ENCODE measurements at regions not wholly inside any gene's neighbourhood (a gene's known extent, or its start where the extent isn't known, plus 50 kb on each side); places are given as distances from the start of the nearest gene placed in this dataset.

DNA sequence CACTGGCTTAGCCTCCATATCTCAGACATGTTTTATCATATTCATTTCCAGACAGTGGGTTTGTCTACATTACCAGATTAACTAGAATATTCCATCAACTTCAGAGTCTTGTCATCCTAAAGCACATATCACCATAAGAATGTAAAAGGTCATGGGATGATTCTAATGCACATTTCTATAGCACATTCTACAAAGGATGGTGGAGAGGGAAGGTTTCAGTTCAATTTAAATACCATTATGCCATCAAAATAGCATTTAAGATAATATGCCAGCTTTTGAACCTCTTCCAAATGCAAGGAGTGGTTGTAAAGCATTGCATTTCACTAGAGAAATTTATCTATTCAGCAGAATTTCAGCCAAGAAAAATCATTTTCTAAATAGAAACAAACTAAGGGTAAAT is 970.5 kb downstream of the TTLL7 start:
- no peak for DNase-seq (ENCODE audit: low read depth)

GRCh38 chr1:83027511-83027910 is 971.4 kb downstream of the TTLL7 start:
- no peak for DNase-seq (ENCODE audit: low read depth)

- no peak for DNase-seq (ENCODE audit: low read depth)
These were observed 972.2 kb downstream of the TTLL7 start for GRCh38 chr1:83026745-83027144.

DNA sequence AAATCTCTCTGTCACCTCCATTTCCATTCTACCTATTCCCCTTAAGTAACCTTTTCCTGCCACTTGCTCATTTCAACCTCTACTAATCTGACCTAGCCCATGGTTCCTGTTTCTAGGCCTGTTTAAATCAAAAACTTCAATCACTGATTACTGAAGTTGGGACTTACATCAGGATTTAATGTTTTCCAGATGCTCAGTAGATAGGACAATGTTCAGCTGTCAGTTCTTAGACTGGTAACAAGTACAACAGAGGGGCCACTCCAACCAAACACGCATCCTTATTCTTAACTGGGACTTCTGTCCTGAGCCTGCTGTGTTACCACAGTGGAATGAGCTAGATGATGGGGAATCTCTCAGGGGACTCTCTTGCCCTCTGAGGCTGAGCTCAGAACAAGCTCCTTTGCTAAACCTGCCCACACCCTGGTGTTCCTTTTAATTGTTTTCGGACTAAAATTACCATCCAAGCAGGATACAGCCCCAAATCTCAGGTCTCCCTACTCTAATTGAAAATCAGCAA is 974.6 kb downstream of the TTLL7 start:
- no peak for DNase-seq (ENCODE audit: low read depth)

GRCh38 chr1:83023212-83023611 is 975.7 kb downstream of the TTLL7 start:
- DNase-seq (ENCODE audit: low read depth) = no peak

- no peak for DNase-seq (ENCODE audit: low read depth)
These were observed 976.7 kb downstream of the TTLL7 start for GRCh38 chr1:83022206-83022605.

- no peak for DNase-seq (ENCODE audit: low read depth)
These were observed 981.2 kb downstream of the TTLL7 start for GRCh38 chr1:83017701-83018100.

DNA sequence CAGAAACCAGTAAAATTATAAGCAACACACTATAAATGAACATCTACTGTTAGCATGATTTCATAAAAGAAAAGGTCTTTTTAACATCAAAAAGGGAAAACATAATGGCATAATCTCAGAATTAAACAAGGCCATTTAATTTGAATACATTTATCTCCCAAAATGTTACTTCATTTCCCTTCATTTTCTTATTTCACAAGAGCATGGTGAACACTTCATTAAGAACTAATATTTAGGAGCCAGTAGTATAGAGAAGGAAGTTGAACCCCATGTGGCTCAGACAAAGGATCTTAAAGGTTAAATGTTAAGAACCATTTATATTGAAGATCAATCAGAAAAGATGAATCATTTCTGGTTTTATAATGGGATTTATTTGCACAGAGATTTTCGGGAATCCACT is 981.7 kb downstream of the TTLL7 start:
- no peak for DNase-seq (ENCODE audit: low read depth)

- no peak for DNase-seq (ENCODE audit: low read depth)
These were observed 982.5 kb downstream of the TTLL7 start for GRCh38 chr1:83016354-83016849.

DNA sequence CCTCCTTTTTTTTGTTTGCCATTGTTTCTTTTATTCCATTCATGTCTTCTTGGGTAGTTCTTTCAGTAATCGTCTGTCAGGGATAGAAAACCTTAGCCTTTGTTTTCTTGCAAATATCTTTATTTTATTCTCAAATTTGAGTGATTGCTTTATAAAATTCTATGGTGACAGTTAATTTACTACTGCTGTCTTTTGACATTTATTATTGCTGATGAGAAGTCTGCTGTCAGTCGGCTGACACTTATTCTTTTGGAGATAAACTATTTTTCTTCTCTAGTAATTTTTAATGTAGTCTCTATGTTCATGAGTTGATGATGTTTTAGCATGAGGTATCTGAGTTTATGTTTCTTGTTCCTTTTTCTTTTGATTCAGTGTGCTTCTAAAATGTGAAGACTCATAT is 983.8 kb downstream of the TTLL7 start:
- DNase-seq (ENCODE audit: low read depth) = no peak

DNA sequence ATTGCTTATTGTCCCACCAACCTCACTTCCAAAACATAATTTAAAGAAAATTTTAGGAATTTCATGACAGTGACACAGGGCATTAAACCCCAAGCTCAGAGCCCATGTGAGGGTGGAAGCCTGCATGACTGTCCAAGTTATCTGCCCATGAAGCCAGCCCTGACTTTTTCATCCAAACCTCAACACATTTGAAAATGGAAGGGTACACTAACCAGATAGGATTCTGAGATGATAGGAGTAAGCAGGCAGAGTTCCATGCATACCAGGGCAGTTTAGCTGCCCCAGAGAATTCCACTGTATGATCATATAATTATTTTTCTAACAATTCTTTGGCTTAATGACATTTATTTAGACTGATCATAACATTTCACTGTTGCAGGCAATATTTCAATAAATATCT is 986.0 kb downstream of the TTLL7 start:
- DNase-seq (ENCODE audit: low read depth) = no peak

DNA sequence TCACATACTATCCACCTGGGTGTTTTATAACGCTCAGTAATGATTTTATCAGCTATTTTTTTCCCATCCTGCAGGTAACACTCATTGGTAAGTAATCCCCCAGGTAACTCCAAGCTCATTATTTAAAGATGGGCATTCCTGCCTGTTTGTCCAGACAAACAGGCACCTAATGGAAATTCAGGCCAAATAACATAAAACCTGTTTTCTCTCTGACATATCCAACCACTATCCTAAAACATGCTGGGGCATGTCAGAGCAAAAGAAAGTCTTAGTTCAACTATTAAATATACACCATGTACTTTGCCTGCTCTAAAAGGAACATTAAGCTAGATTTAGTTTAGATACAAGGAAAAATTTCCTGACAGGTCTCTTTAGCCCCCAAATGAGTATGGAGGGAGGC is 987.7 kb downstream of the TTLL7 start:
- no peak for DNase-seq (ENCODE audit: low read depth)

DNA sequence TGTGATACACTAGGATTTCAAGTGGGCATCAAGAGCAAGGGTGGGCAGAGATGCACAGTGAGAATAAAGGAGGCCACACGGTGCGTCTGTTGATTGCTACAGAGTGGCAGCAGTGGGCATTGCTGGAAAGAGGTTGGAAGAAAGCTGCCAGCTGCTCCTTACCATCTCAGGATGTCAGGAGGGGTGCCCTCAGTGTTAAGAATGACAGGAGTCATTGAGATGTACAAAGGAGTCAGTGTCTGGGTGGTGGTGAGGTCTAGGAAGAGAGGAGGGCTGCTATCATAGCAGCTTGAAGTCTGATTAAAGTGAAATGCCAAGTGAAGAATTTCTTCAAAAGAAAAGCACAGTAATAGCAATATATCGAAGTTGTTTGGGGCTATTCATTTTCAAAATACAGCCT is 992.7 kb downstream of the TTLL7 start:
- no peak for DNase-seq (ENCODE audit: low read depth)

- DNase-seq (ENCODE audit: low read depth) = no peak
These were observed 998.6 kb downstream of the TTLL7 start for GRCh38 chr1:83000286-83000685.

DNA sequence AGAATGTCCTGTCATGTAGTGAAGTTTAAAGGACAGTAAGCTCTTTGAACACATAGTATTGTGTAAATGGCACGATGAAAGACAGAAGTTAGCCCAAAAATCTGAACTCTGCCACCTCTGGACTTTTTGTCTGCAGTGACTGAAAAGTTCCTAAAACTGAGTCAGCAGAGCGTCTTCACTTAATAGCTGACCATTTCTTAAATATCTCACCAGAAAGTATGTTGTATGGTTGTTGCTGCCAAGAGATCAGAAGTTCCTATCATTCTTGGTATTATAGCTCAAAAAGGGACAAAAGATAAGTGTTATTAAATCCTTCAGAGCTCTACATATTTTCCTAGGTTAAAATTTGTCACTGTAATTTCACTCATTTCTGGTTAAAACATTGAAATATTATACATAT is 1003.0 kb downstream of the TTLL7 start:
- DNase-seq (ENCODE audit: low read depth) = no peak

- DNase-seq (ENCODE audit: low read depth) = no peak
These were observed 1004.2 kb downstream of the TTLL7 start for GRCh38 chr1:82994616-82995263.

- DNase-seq (ENCODE audit: low read depth) = no peak
These were observed 1007.4 kb downstream of the TTLL7 start for GRCh38 chr1:82991569-82991968.

DNA sequence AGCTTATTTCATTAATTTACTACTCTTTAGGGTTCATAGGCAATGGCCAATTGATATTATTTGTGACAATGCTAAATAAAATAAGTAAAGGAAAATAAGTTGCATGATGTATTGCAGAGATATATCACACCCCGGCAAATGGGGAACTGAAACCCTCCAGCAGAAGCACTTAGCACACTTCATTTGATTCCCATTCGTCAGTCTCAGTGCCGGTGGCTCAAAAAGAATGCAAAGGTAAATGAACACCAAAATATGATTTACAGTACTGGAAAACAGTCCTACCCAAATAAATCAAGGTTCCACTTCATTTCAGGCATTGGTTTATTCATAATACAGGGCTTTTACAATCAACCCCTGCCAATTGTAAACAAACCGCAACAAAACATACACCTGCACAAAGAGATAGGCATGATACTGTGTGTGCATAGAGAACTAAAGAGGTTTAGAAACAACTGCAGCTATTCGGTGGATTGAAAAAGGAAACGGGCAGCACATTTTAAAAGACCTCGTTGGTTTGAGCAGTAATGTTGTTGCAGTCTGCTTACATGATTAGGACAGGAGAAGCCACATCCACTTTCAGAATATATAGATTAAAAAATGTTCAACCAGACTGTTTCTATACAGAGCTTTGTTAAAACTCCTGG is 1019.2 kb downstream of the TTLL7 start:
- no peak for DNase-seq (ENCODE audit: low read depth)

- DNase-seq (ENCODE audit: low read depth) = no peak
These were observed 1020.2 kb downstream of the TTLL7 start for GRCh38 chr1:82978461-82979324.

DNA sequence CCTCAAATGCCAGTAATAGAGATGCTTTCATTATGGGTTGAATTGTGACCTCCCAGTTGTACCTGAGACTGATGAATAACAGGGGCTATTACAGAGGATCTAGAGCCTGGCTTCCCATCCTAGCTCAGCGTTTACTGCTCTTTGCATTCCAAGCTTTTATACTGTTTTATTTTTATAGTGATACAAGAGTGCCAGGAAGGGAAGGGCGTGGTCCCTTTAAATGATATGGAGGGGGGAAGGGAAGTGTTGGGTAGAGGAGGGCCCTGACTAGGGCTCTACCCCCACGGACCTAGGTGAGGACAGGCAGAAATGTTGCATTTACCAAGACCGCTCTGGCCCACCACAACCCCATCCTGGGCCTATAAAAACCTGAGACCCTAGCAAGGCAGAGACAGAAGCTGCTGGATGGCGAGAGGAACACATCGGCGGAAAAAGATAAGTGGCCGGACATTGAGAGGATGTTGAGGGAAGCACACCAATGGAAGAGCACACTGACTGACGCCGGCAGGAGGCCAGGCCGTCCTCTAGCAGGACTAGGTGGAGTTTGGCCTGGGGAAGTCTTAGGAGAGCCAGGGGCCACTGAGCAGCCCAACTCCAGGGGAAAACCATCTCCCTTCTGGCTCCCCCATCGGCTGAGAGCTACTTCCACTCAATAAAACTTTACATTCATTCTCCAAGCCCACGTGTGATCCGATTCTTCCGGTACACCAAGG is 1025.9 kb downstream of the TTLL7 start:
- no peak for DNase-seq (ENCODE audit: low read depth)

- no peak for DNase-seq (ENCODE audit: low read depth)
These were observed 1029.6 kb downstream of the TTLL7 start for GRCh38 chr1:82969340-82969739.

GRCh38 chr1:82962658-82963057 is 1036.3 kb downstream of the TTLL7 start:
- no peak for DNase-seq (ENCODE audit: low read depth)

Measured in T-helper 22 cell (primary cell).